Parathyroid adenoma (tissue), 2 donors: ENCODE measurements at regions not wholly inside any gene's neighbourhood (a gene's known extent, or its start where the extent isn't known, plus 50 kb on each side); places are given as distances from the start of the nearest gene placed in this dataset.

ENCODE experiments used
- H2AFZ ChIP-seq: fragments of 300-600 bp; sonication (generic); one replicate; pipeline ENCODE4 v1.7.0; 2017; ENCODE audit warnings: antibody characterized with exemption, mild to moderate bottlenecking
- H3K27ac ChIP-seq: fragments of 300-600 bp; sonication (generic); one replicate; pipeline ENCODE4 v1.7.0; 2017
- H3K27me3 ChIP-seq: fragments of 300-600 bp; sonication (generic); one replicate; pipeline ENCODE4 v1.7.0; 2017; ENCODE audit warnings: low read length; ENCODE audit not compliant: control insufficient read depth, insufficient read depth
- H3K36me3 ChIP-seq: fragments of 300-600 bp; sonication (generic); one replicate; pipeline ENCODE4 v1.7.0; 2017; ENCODE audit warnings: low read length; ENCODE audit not compliant: control insufficient read depth, insufficient read depth
- H3K4me1 ChIP-seq: fragments of 300-600 bp; sonication (generic); one replicate; pipeline ENCODE4 v1.7.0; 2017; ENCODE audit warnings: control low read depth
- H3K4me2 ChIP-seq: fragments of 300-600 bp; sonication (generic); one replicate; pipeline ENCODE4 v1.7.0; 2017; ENCODE audit warnings: low read length
- H3K4me3 ChIP-seq: fragments of 300-600 bp; sonication (generic); one replicate; pipeline ENCODE4 v1.7.0; 2017; ENCODE audit warnings: low read depth, low read length
- H3K79me2 ChIP-seq: fragments of 300-600 bp; sonication (generic); one replicate; pipeline ENCODE4 v1.7.0; 2017; ENCODE audit warnings: control low read depth
- H3K9ac ChIP-seq: fragments of 300-600 bp; sonication (generic); one replicate; pipeline ENCODE4 v1.7.0; 2017; ENCODE audit warnings: mild to moderate bottlenecking
- H3K9me3 ChIP-seq: fragments of 300-600 bp; sonication (generic); one replicate; pipeline ENCODE4 v1.7.0; 2017; ENCODE audit warnings: low read length; ENCODE audit not compliant: control insufficient read depth
- CTCF ChIP-seq: fragments of 300-600 bp; sonication (generic); IDR thresholded peaks from one replicate; pipeline ENCODE4 v1.7.0; 2017; ENCODE audit warnings: antibody characterized with exemption, mild to moderate bottlenecking
- donor health status: primary hyperparathyroidism.

GRCh38 chr20:59471653-59472421 is 132.5 kb upstream of the PHACTR3 start:
- no peak overlapping the region for H3K4me2 ChIP-seq
- no peaks in the 10 kb centered on the region for H3K27me3 ChIP-seq
- no peak overlapping the region for H3K4me3 ChIP-seq
- no peak for TF ChIP-seq CTCF
- no peaks in the 10 kb centered on the region for H3K79me2 ChIP-seq
- H3K9me3 ChIP-seq: no peaks in the 10 kb centered on the region
- no peak overlapping the region for H2AFZ ChIP-seq
- no peak overlapping the region for H3K9ac ChIP-seq
- H3K36me3 ChIP-seq: no peaks in the 10 kb centered on the region
- H3K27ac ChIP-seq: no peak overlapping the region
- no peaks in the 10 kb centered on the region for H3K4me1 ChIP-seq

- H3K27me3 ChIP-seq: no peaks in the 10 kb centered on the region
- no peak overlapping the region for H3K9ac ChIP-seq
- no peak overlapping the region for H3K4me2 ChIP-seq
- no peak overlapping the region for H3K27ac ChIP-seq
- H3K4me3 ChIP-seq: no peak overlapping the region
- H3K4me1 ChIP-seq: no peaks in the 10 kb centered on the region
- no peak overlapping the region for H2AFZ ChIP-seq
- no peaks in the 10 kb centered on the region for H3K9me3 ChIP-seq
- H3K36me3 ChIP-seq: no peaks in the 10 kb centered on the region
- TF ChIP-seq CTCF: no peak
- no peaks in the 10 kb centered on the region for H3K79me2 ChIP-seq
Observed at GRCh38 chr20:59473742-59474141, 130.6 kb upstream of the PHACTR3 start.

DNA sequence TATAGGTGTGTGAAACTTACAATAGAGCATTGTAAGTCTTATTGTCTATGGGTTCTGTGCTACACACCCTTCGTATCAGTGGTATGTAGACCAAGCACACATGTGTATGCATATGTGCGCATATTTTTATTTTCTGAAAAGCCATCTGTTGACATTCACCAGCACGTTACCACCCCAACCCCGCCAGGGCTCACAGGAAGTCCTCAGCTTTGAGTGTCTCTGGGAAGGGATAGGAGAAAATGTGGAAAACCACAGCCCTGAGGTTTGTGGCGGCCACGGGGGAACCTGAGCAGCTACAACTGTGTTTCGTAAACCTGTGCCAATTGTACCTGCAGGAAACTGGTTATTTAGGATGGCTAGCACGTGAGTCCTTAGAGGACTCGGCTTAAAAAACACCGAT is 123.3 kb upstream of the PHACTR3 start:
- no peak overlapping the region for H2AFZ ChIP-seq
- H3K4me3 ChIP-seq: no peak overlapping the region
- no peaks in the 10 kb centered on the region for H3K9me3 ChIP-seq
- no peaks in the 10 kb centered on the region for H3K4me1 ChIP-seq
- no peak overlapping the region for H3K27ac ChIP-seq
- no peak overlapping the region for H3K9ac ChIP-seq
- no peaks in the 10 kb centered on the region for H3K79me2 ChIP-seq
- H3K36me3 ChIP-seq: no peaks in the 10 kb centered on the region
- TF ChIP-seq CTCF: no peak
- no peak overlapping the region for H3K4me2 ChIP-seq
- H3K27me3 ChIP-seq: no peaks in the 10 kb centered on the region

- no peak overlapping the region for H3K4me2 ChIP-seq
- H3K9me3 ChIP-seq: no peaks in the 10 kb centered on the region
- H3K9ac ChIP-seq: no peak overlapping the region
- no peaks in the 10 kb centered on the region for H3K36me3 ChIP-seq
- no peak for TF ChIP-seq CTCF
- no peak overlapping the region for H3K27ac ChIP-seq
- H3K4me1 ChIP-seq: no peaks in the 10 kb centered on the region
- H2AFZ ChIP-seq: no peak overlapping the region
- no peak overlapping the region for H3K4me3 ChIP-seq
- H3K27me3 ChIP-seq: no peaks in the 10 kb centered on the region
- no peaks in the 10 kb centered on the region for H3K79me2 ChIP-seq
Observed at GRCh38 chr20:59481477-59482018, 122.8 kb upstream of the PHACTR3 start.
